T-helper 17 cell (primary cell): ENCODE measurements at regions not wholly inside any gene's neighbourhood (a gene's known extent, or its start where the extent isn't known, plus 50 kb on each side); places are given as distances from the start of the nearest gene placed in this dataset.

Source experiments
- ATAC-seq: fragments of 150-1000 bp; cut with Tn5 transposase; 2 replicates; pipeline ENCODE4 v1.10.0; 2021; ENCODE audit warnings: mild to moderate bottlenecking, moderate library complexity
- DNase-seq, 3 donors: peaks; one replicate each; pipeline versions ENCODE4 v3.0.0 to v3.0.0-alpha.2; 2020 to 2021
- H3K9me3 ChIP-seq: one replicate; pipeline ENCODE4 v1.7.0; 2013; ENCODE audit warnings: low read length, mild to moderate bottlenecking; ENCODE audit not compliant: control insufficient read depth, poor library complexity, severe bottlenecking
- H3K27ac Mint-ChIP-seq: one replicate; pipeline ENCODE4 v1.8.0; 2022; ENCODE audit warnings: mild to moderate bottlenecking, moderate library complexity, mixed read lengths
- H3K27me3 Mint-ChIP-seq: one replicate; pipeline ENCODE4 v1.8.0; 2022; ENCODE audit warnings: mixed read lengths
- H3K36me3 Mint-ChIP-seq: one replicate; pipeline ENCODE4 v1.8.0; 2022; ENCODE audit warnings: low read depth, mixed read lengths
- H3K4me1 Mint-ChIP-seq: one replicate; pipeline ENCODE4 v1.8.0; 2022; ENCODE audit warnings: mild to moderate bottlenecking, mixed read lengths
- H3K4me3 Mint-ChIP-seq: one replicate; pipeline ENCODE4 v1.8.0; 2022; ENCODE audit warnings: mild to moderate bottlenecking, moderate library complexity, mixed read lengths

DNA sequence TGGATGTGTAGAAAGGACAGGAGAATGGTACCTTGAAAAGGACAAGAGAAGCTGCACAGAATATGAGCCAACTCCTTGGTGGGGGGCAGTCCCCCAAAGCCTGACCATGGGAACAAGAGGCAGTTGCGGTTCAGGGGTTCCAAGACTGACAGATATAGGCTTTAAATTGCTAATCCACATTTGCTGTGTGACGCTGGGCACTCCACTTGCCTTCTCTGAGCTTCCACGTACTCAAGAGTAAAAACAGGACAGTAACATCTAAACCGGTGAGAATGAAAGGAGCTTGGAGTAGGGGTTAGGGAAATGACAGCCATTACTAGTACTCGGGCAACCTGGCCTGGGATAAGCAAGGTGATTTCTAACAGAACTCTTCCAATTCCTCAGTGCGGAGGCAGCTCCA, 57.9 kb upstream of the LRFN2 start:
- H3K36me3 Mint-ChIP-seq = no peaks in the 10 kb centered on the region
- peaks cover 42% of the 10 kb centered on the region for H3K27me3 Mint-ChIP-seq
- H3K4me3 Mint-ChIP-seq = no peak overlapping the region
- no peak for ATAC-seq
- no peak overlapping the region for H3K27ac Mint-ChIP-seq
- DNase-seq = no peak
- no peaks in the 10 kb centered on the region for H3K9me3 ChIP-seq
- peaks cover 10% of the 10 kb centered on the region for H3K4me1 Mint-ChIP-seq

- Mint-ChIP-seq H3K36me3 (no peaks in the 10 kb centered on the region), H3K27ac (no peak overlapping the region), H3K4me3 (no peak overlapping the region), H3K4me1 (peaks cover 10% of the 10 kb centered on the region), H3K27me3 (peaks cover 20% of the 10 kb centered on the region)
- ATAC-seq = no peak
- H3K9me3 ChIP-seq = no peaks in the 10 kb centered on the region
- DNase-seq = no peak
Observed at GRCh38 chr6:40642837-40643236, 55.7 kb upstream of the LRFN2 start.

GRCh38 chr6:40642190-40642589, 55.0 kb upstream of the LRFN2 start:
- H3K36me3 Mint-ChIP-seq = no peaks in the 10 kb centered on the region
- ATAC-seq = no peak

DNA sequence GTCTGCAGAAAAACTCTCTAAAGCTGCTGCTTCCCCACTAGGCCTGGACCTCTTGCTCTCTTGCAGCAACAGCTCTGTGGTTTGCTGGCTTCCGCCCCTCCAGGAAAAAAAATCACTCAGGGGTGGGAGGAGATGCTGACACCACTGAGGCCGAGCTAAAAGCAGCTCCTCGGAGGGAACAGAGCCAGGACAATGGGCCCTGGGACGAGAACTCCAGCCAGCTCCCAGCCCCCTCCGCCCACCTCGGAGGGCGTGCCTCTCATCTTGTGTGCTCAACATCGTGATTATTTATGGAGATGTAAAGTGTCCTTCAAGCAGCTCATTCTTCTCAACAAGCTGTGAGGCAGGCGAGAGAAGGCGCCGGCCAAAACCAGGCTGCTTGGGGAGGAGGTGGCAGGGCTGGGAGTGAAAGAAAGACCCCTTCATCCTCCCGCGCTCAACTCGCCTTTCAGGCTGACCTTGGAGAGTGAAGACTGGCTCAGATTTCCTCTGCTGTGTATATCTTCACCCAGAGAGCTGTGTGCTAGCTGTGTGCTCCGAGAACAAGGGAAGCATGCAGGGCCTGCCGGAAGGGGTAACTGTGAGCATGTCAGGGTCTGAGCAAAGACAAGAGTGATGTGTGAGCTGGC, 53.5 kb upstream of the LRFN2 start:
- no peaks in the 10 kb centered on the region for H3K9me3 ChIP-seq
- peak overlapping the region; percentile 51 for H3K27ac Mint-ChIP-seq
- peaks cover 6% of the 10 kb centered on the region for H3K4me1 Mint-ChIP-seq
- peaks cover 14% of the 10 kb centered on the region for H3K27me3 Mint-ChIP-seq
- DNase-seq (no peak), ATAC-seq (no peak)
- H3K4me3 Mint-ChIP-seq = peak overlapping the region; percentile 73
- H3K36me3 Mint-ChIP-seq = no peaks in the 10 kb centered on the region

More at GRCh38 chr6:40642190-40642589, 55.0 kb upstream of the LRFN2 start:
- Mint-ChIP-seq H3K27me3 (peaks cover 14% of the 10 kb centered on the region), H3K27ac (no peak overlapping the region), H3K4me3 (no peak overlapping the region), H3K4me1 (peaks cover 6% of the 10 kb centered on the region)
- DNase-seq = no peak
- no peaks in the 10 kb centered on the region for H3K9me3 ChIP-seq
